ENCODE measurements at regions not wholly inside any gene's neighbourhood (a gene's known extent, or its start where the extent isn't known, plus 50 kb on each side); places are given as distances from the start of the nearest gene placed in this dataset.

- TF ChIP-seq ZBTB43 (CRISPR knock-in tag; IDR thresholded peaks at IDR 0.05), result no peak
- no peak for TF ChIP-seq KAT7 (CRISPR knock-in tag; IDR thresholded peaks at IDR 0.05; ENCODE audit: borderline replicate concordance)
- no peak for TF ChIP-seq JUN (CRISPR knock-in tag; IDR thresholded peaks at IDR 0.05)
Observed at GRCh38 chr9:109708451-109708945, 71.5 kb upstream of the PALM2AKAP2 start (continued).

- TF ChIP-seq ZNF425 (CRISPR knock-in tag; conservative IDR thresholded peaks at IDR 0.05), result no peak
- DNase-seq (ENCODE audit: low spot score) (no peak), ATAC-seq (no peak)
- ChIA-PET POLR2A (no interaction called here), CTCF (no interaction called here)
- no peak overlapping the region for H3K4me3 Mint-ChIP-seq
- no peaks in the 10 kb centered on the region; the same call in 1 of the 2 replicates for H3K4me1 Mint-ChIP-seq
- H3K36me3 Mint-ChIP-seq, result no peaks in the 10 kb centered on the region
- H3K27ac Mint-ChIP-seq, result no peak overlapping the region
- H3K27me3 Mint-ChIP-seq (ENCODE audit: low read depth), result no peaks in the 10 kb centered on the region
- H3K9me3 Mint-ChIP-seq, result no peaks in the 10 kb centered on the region
Observed at GRCh38 chr9:109709866-109710265, 70.1 kb upstream of the PALM2AKAP2 start.

- ATAC-seq (no peak), DNase-seq (ENCODE audit: low spot score) (no peak)
- H3K27me3 Mint-ChIP-seq (ENCODE audit: low read depth), result no peaks in the 10 kb centered on the region
- no peaks in the 10 kb centered on the region for H3K36me3 Mint-ChIP-seq
- H3K4me1 Mint-ChIP-seq, result no peaks in the 10 kb centered on the region; the same call in 1 of the 2 replicates
- ChIA-PET POLR2A (no interaction called here), CTCF (no interaction called here)
- no peak overlapping the region for H3K27ac Mint-ChIP-seq
- no peaks in the 10 kb centered on the region for H3K9me3 Mint-ChIP-seq
- H3K4me3 Mint-ChIP-seq, result no peak overlapping the region
- TF ChIP-seq PRRX2 (CRISPR knock-in tag; IDR thresholded peaks at IDR 0.05) (no peak), ZNF532 (CRISPR knock-in tag; IDR thresholded peaks at IDR 0.05; ENCODE audit: borderline replicate concordance) (no peak), PREB (CRISPR knock-in tag; IDR thresholded peaks at IDR 0.05; ENCODE audit: borderline replicate concordance) (no peak), NR3C1 (CRISPR knock-in tag; conservative IDR thresholded peaks at IDR 0.05; ENCODE audit: low read depth) (no peak), CREB1 (CRISPR knock-in tag; IDR thresholded peaks at IDR 0.05) (no peak), IRF1 (CRISPR knock-in tag; IDR thresholded peaks at IDR 0.05) (no peak)
Observed at GRCh38 chr9:109710830-109711229, 69.2 kb upstream of the PALM2AKAP2 start.

GRCh38 chr9:109715344-109715743, 64.7 kb upstream of the PALM2AKAP2 start:
- DNase-seq (ENCODE audit: low spot score), result no peak
- H3K27me3 Mint-ChIP-seq (ENCODE audit: low read depth), result no peaks in the 10 kb centered on the region
- no peak for ATAC-seq
- no peak overlapping the region for H3K4me3 Mint-ChIP-seq
- H3K9me3 Mint-ChIP-seq, result no peaks in the 10 kb centered on the region
- CTCF ChIA-PET, result no interaction called here
- no peaks in the 10 kb centered on the region for H3K36me3 Mint-ChIP-seq
- H3K27ac Mint-ChIP-seq, result no peak overlapping the region
- POLR2A ChIA-PET, result no interaction called here
- no peaks in the 10 kb centered on the region; the same call in 1 of the 2 replicates for H3K4me1 Mint-ChIP-seq
- TF ChIP-seq NR1H2 (CRISPR knock-in tag; IDR thresholded peaks at IDR 0.05) (no peak), E2F5 (CRISPR knock-in tag; IDR thresholded peaks at IDR 0.05) (no peak), AR (CRISPR knock-in tag; IDR thresholded peaks at IDR 0.05) (no peak), ZNF138 (CRISPR knock-in tag; conservative IDR thresholded peaks at IDR 0.05) (no peak), MLX (CRISPR knock-in tag; IDR thresholded peaks at IDR 0.05) (no peak), OVOL2 (CRISPR knock-in tag; IDR thresholded peaks at IDR 0.05; ENCODE audit: borderline replicate concordance) (no peak)
